B cell (primary cell): ENCODE measurements at regions not wholly inside any gene's neighbourhood (a gene's known extent, or its start where the extent isn't known, plus 50 kb on each side); places are given as distances from the start of the nearest gene placed in this dataset.

ENCODE experiments used
- ATAC-seq: fragments of 200-7000 bp; cut with Tn5 transposase; one replicate; pipeline ENCODE4 v1.10.0; 2021; ENCODE audit warnings: low read depth, mild to moderate bottlenecking, moderate number of reproducible peaks, moderate library complexity
- CTCF ChIA-PET: fragments of 350-600 bp; sonication (Branson Sonifier 250); formaldehyde crosslinking; loops from one replicate; lab custom pipeline; 2021; ENCODE audit warnings: antibody characterized with exemption, inconsistent platforms; lab: Charles Lee
- POLR2A ChIA-PET: fragments of 350-600 bp; sonication (Branson Sonifier 250); formaldehyde crosslinking; loops from one replicate; lab custom pipeline; 2021; ENCODE audit warnings: antibody characterized with exemption; lab: Charles Lee
- DNase-seq: peaks from one replicate; pipeline ENCODE4 v3.0.0; 2013
- H2AFZ ChIP-seq: 2 replicates; pipeline ENCODE4 v1.6.1; 2012; ENCODE audit warnings: mild to moderate bottlenecking, low read depth, low read length; ENCODE audit not compliant: insufficient read depth, poor library complexity, severe bottlenecking
- H3K27ac ChIP-seq, 2 donors: 1 replicate in 1 of 2; 2 replicates in 1 of 2; pipeline ENCODE4 v1.5.1; 2012 to 2013; ENCODE audit warnings: low read length in 2 of 2, mild to moderate bottlenecking in 2 of 2, moderate library complexity in 1 of 2
- H3K27me3 ChIP-seq, 4 experiments: fragments of 200-600 bp in 1 of 4; sonication (generic) in 1 of 4; replicated peaks in 1 of 4; 1 replicate in 2 of 4; 2 replicates in 2 of 4; pipeline versions ENCODE4 v1.6.1 to v1.7.0; 2013 to 2016; ENCODE audit warnings: low read length in 3 of 4, mild to moderate bottlenecking in 2 of 4, mixed read lengths in 1 of 4, moderate library complexity in 1 of 4; ENCODE audit not compliant: insufficient read depth in 4 of 4, control insufficient read depth in 3 of 4; ENCODE audit errors: control extremely low read depth in 1 of 4
- H3K36me3 ChIP-seq, 2 experiments: replicated peaks in 1 of 2; 1 replicate in 1 of 2; 2 replicates in 1 of 2; pipeline versions ENCODE4 v1.6.1 to v1.7.1; 2013; ENCODE audit warnings: low read length in 1 of 2; ENCODE audit not compliant: insufficient read depth in 2 of 2, control insufficient read depth in 1 of 2; ENCODE audit errors: control extremely low read depth in 1 of 2, extremely low read depth in 1 of 2
- H3K4me1 ChIP-seq, 2 donors: fragments of 200-600 bp in 1 of 2; sonication (generic) in 1 of 2; 1 replicate in 1 of 2; 2 replicates in 1 of 2; pipeline versions ENCODE4 v1.5.1 to v1.6.1; 2013 to 2017; ENCODE audit warnings: low read length in 2 of 2; ENCODE audit not compliant: control insufficient read depth in 2 of 2, insufficient read depth in 2 of 2
- H3K4me2 ChIP-seq: replicated peaks from 2 replicates; pipeline ENCODE3; 2012; ENCODE audit warnings: mild to moderate bottlenecking, low read depth, low read length; ENCODE audit not compliant: poor library complexity, severe bottlenecking
- H3K4me3 ChIP-seq, 5 experiments: fragments of 200-600 bp in 1 of 5; sonication (generic) in 1 of 5; 1 replicate in 3 of 5; 2 replicates in 2 of 5; pipeline versions ENCODE4 v1.5.1 to v1.7.0; 2011 to 2016; ENCODE audit warnings: low read length in 4 of 5, mild to moderate bottlenecking in 4 of 5, low read depth in 2 of 5, control low read depth in 1 of 5, moderate library complexity in 1 of 5; ENCODE audit not compliant: insufficient read depth in 1 of 5; ENCODE audit errors: control extremely low read depth in 1 of 5, extremely low read depth in 1 of 5
- H3K79me2 ChIP-seq: fragments of 200-600 bp; sonication (generic); one replicate; pipeline ENCODE4 v1.6.0; 2016; ENCODE audit warnings: low read length; ENCODE audit not compliant: control insufficient read depth, insufficient read depth
- H3K9ac ChIP-seq: fragments of 200-600 bp; sonication (generic); 2 replicates; pipeline ENCODE4 v1.6.1; 2017; ENCODE audit warnings: mild to moderate bottlenecking, low read length, moderate library complexity
- H3K9me3 ChIP-seq, 3 donors: one replicate each; pipeline versions ENCODE4 v1.6.1 to v1.7.1; 2013; ENCODE audit warnings: low read length in 2 of 3; ENCODE audit not compliant: control insufficient read depth in 2 of 3, insufficient read depth in 1 of 3; ENCODE audit errors: control extremely low read depth in 1 of 3
- H4K20me1 ChIP-seq: 2 replicates; pipeline ENCODE4 v1.6.0; 2012; ENCODE audit warnings: mild to moderate bottlenecking, low read length; ENCODE audit not compliant: insufficient read depth, control insufficient read depth, poor library complexity, severe bottlenecking
- H3K27ac Mint-ChIP-seq: one replicate; pipeline ENCODE4 v1.8.0; 2021; ENCODE audit warnings: mixed read lengths
- H3K27me3 Mint-ChIP-seq: one replicate; pipeline ENCODE4 v1.8.0; 2021; ENCODE audit warnings: mixed read lengths
- H3K4me1 Mint-ChIP-seq: one replicate; pipeline ENCODE4 v1.8.0; 2021; ENCODE audit warnings: mixed read lengths
- H3K4me3 Mint-ChIP-seq: one replicate; pipeline ENCODE4 v1.8.0; 2021; ENCODE audit warnings: mixed read lengths
- H3K9me3 Mint-ChIP-seq: one replicate; pipeline ENCODE4 v1.8.0; 2022; ENCODE audit warnings: mixed read lengths; ENCODE audit not compliant: insufficient read depth
- EZH2 ChIP-seq: IDR thresholded peaks from 2 replicates; pipeline ENCODE4 v1.6.1; 2012; ENCODE audit warnings: borderline replicate concordance, low read depth, mild to moderate bottlenecking, moderate library complexity, low read length; ENCODE audit not compliant: insufficient read depth, poor library complexity, severe bottlenecking
- WGBS: methylation state at CpG from one replicate; pipeline ENCODE4 v1.1.5; 2013; ENCODE audit warnings: missing lambda C conversion rate; ENCODE audit not compliant: insufficient coverage; 5-methylcytosine and 5-hydroxymethylcytosine counted together
- intact Hi-C: fragments of 100-400 bp; cut with micrococcal nuclease; formaldehyde crosslinking; loops from one replicate; pipeline ENCODE4 v1.10.0; 2022
- TF ChIP-seq, protein P1 (sequence below): fragments of 200-600 bp; IDR thresholded peaks from one replicate; pipeline ENCODE4 v1.8.0; 2022; ENCODE audit warnings: antibody characterized with exemption, mild to moderate bottlenecking

GRCh38 chr6:8240301-8240700 is 138.0 kb upstream of the EEF1E1 start:
- DNase-seq, result no peak
- H3K4me1 ChIP-seq, result no peaks in the 10 kb centered on the region
- ChIA-PET POLR2A (no interaction called here), CTCF (no interaction called here)
- Mint-ChIP-seq H3K4me1 (no peaks in the 10 kb centered on the region), H3K4me3 (no peak overlapping the region), H3K9me3 (no peaks in the 10 kb centered on the region), H3K27me3 (peaks cover 26% of the 10 kb centered on the region), H3K27ac (no peak overlapping the region)
- H3K36me3 ChIP-seq, result no peaks in the 10 kb centered on the region
- no peaks in the 10 kb centered on the region for H4K20me1 ChIP-seq
- no peak for ATAC-seq
- no peaks in the 10 kb centered on the region for H3K79me2 ChIP-seq
- no peak overlapping the region for H3K4me2 ChIP-seq
- WGBS, result no CpG with 5 or more reads among the region's 7 CpGs
- H3K9ac ChIP-seq, result no peak overlapping the region
- no peaks in the 10 kb centered on the region for H3K9me3 ChIP-seq
- H3K4me3 ChIP-seq, result no peak overlapping the region
- H2AFZ ChIP-seq, result no peak overlapping the region
- intact Hi-C loops, result no loop called here
- no peak overlapping the region for H3K27ac ChIP-seq
- TF ChIP-seq, protein P1, sequence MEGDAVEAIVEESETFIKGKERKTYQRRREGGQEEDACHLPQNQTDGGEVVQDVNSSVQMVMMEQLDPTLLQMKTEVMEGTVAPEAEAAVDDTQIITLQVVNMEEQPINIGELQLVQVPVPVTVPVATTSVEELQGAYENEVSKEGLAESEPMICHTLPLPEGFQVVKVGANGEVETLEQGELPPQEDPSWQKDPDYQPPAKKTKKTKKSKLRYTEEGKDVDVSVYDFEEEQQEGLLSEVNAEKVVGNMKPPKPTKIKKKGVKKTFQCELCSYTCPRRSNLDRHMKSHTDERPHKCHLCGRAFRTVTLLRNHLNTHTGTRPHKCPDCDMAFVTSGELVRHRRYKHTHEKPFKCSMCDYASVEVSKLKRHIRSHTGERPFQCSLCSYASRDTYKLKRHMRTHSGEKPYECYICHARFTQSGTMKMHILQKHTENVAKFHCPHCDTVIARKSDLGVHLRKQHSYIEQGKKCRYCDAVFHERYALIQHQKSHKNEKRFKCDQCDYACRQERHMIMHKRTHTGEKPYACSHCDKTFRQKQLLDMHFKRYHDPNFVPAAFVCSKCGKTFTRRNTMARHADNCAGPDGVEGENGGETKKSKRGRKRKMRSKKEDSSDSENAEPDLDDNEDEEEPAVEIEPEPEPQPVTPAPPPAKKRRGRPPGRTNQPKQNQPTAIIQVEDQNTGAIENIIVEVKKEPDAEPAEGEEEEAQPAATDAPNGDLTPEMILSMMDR, result no peak
- TF ChIP-seq EZH2, result no peak
- peaks cover 0 to 2% (median 0%) of the 10 kb centered on the region in 4 experiments for H3K27me3 ChIP-seq

- no peaks in the 10 kb centered on the region for H3K79me2 ChIP-seq
- no peaks in the 10 kb centered on the region for H3K9me3 ChIP-seq
- no peak overlapping the region for H3K4me3 ChIP-seq
- H3K27me3 Mint-ChIP-seq, result peaks cover 31% of the 10 kb centered on the region
- TF ChIP-seq EZH2, result no peak
- TF ChIP-seq, protein P1, result no peak
- H3K27me3 ChIP-seq, result no peaks in the 10 kb centered on the region
- no peak for ATAC-seq
- 86% methylated on average over 3 of the region's 10 CpGs for WGBS
- no peak overlapping the region for H3K9ac ChIP-seq
- H3K4me1 ChIP-seq, result no peaks in the 10 kb centered on the region
- ChIA-PET CTCF (no interaction called here), POLR2A (no interaction called here)
- H3K4me3 Mint-ChIP-seq, result no peak overlapping the region
- H3K36me3 ChIP-seq, result no peaks in the 10 kb centered on the region
- no peaks in the 10 kb centered on the region for H3K9me3 Mint-ChIP-seq
- H3K4me1 Mint-ChIP-seq, result no peaks in the 10 kb centered on the region
- H3K4me2 ChIP-seq, result no peak overlapping the region
- no peak for DNase-seq
- no peak overlapping the region for H3K27ac ChIP-seq
- no peak overlapping the region for H3K27ac Mint-ChIP-seq
- intact Hi-C loops, result no loop called here
- H2AFZ ChIP-seq, result no peak overlapping the region
- no peaks in the 10 kb centered on the region for H4K20me1 ChIP-seq
Measured at GRCh38 chr6:8238773-8239683, 136.7 kb upstream of the EEF1E1 start.
